ENCODE measurements at regions not wholly inside any gene's neighbourhood (a gene's known extent, or its start where the extent isn't known, plus 50 kb on each side); places are given as distances from the start of the nearest gene placed in this dataset.

GRCh38 chr6:106829451-106829850 is 145.1 kb downstream of the CD24 start:
- no TSS peak for BruUV-seq (replicated peaks)
- Histone ChIP-seq H3K36me3 (ENCODE audit: control insufficient read depth in 1 of 2, insufficient read depth in 2 of 2, low read length in 2 of 2) (no peaks in the 10 kb centered on the region), H2AFZ (ENCODE audit: low read depth, low read length, poor library complexity, severe bottlenecking) (no peak overlapping the region), H3K79me2 (ENCODE audit: insufficient read depth, low read length) (no peaks in the 10 kb centered on the region), H3K27me3 (ENCODE audit: insufficient read depth, low read length) (no peaks in the 10 kb centered on the region), H3K9me2 (ENCODE audit: insufficient read depth) (no peaks in the 10 kb centered on the region), H3K27ac (ENCODE audit: low read depth, low read length) (no peak overlapping the region), H3K9me3 (ENCODE audit: control insufficient read depth in 1 of 2, insufficient read depth in 1 of 2, low read depth in 1 of 2, low read length in 2 of 2) (no peaks in the 10 kb centered on the region), H3K4me2 (ENCODE audit: low read length) (no peak overlapping the region), H3K9ac (ENCODE audit: low read length) (no peak overlapping the region), H3K4me3 (replicated peaks in 1 of 2; ENCODE audit: low read depth in 1 of 2, low read length in 2 of 2) (no peak overlapping the region), H3K4me1 (ENCODE audit: control insufficient read depth in 1 of 2, insufficient read depth in 2 of 2, low read length in 2 of 2) (no peaks in the 10 kb centered on the region), H4K20me1 (ENCODE audit: insufficient read depth) (no peaks in the 10 kb centered on the region)
- CTCF ChIA-PET: no interaction called here
- POLR2A ChIA-PET: no interaction called here
- intact Hi-C loops (cut with micrococcal nuclease): no loop called here
- no peak for ATAC-seq
- no peak for DNase-seq (ENCODE audit: low read depth, low spot score)
- RAD21 ChIA-PET (ENCODE audit: low non-redundant PET in 1 of 2, low total read pairs in 2 of 2, uncharacterized antibody in 2 of 2, unreplicated experiment in 2 of 2): no interaction called here
- no peak for TF ChIP-seq RAD21 (IDR thresholded peaks at IDR 0.05; ENCODE audit: low read depth)
- TF ChIP-seq MAX (IDR thresholded peaks at IDR 0.05): no peak

GRCh38 chr6:106827081-106827480 is 147.4 kb downstream of the CD24 start:
- H3K9ac ChIP-seq (ENCODE audit: low read length): no peak overlapping the region
- RAD21 ChIA-PET (ENCODE audit: low non-redundant PET in 1 of 2, low total read pairs in 2 of 2, uncharacterized antibody in 2 of 2, unreplicated experiment in 2 of 2): no interaction called here
- no peak overlapping the region for H3K4me2 ChIP-seq (ENCODE audit: low read length)
- ATAC-seq (no peak), DNase-seq (ENCODE audit: low read depth, low spot score) (no peak)
- no peaks in the 10 kb centered on the region for H3K4me1 ChIP-seq (ENCODE audit: control insufficient read depth in 1 of 2, insufficient read depth in 2 of 2, low read length in 2 of 2)
- H4K20me1 ChIP-seq (ENCODE audit: insufficient read depth): no peaks in the 10 kb centered on the region
- H3K27me3 ChIP-seq (ENCODE audit: insufficient read depth, low read length): no peaks in the 10 kb centered on the region
- POLR2A ChIA-PET: no interaction called here
- no peak overlapping the region for H2AFZ ChIP-seq (ENCODE audit: low read depth, low read length, poor library complexity, severe bottlenecking)
- CTCF ChIA-PET: no interaction called here
- no peaks in the 10 kb centered on the region for H3K9me3 ChIP-seq (ENCODE audit: control insufficient read depth in 1 of 2, insufficient read depth in 1 of 2, low read depth in 1 of 2, low read length in 2 of 2)
- TF ChIP-seq SRF (IDR thresholded peaks at IDR 0.05; ENCODE audit: low read depth) (no peak), POLR2AphosphoS5 (IDR thresholded peaks at IDR 0.05; ENCODE audit: low read depth, low read length) (no peak), RAD21 (IDR thresholded peaks at IDR 0.05; ENCODE audit: low read depth) (no peak), CBX3 (IDR thresholded peaks at IDR 0.05; ENCODE audit: low read depth) (no peak), YY1 (IDR thresholded peaks at IDR 0.05; ENCODE audit: extremely low read depth, insufficient replicate concordance, low read depth, low read length) (no peak), EGR1 (IDR thresholded peaks at IDR 0.05; ENCODE audit: low read depth) (no peak), ZBTB33 (IDR thresholded peaks at IDR 0.05; ENCODE audit: extremely low read depth, insufficient replicate concordance, low read length) (no peak), CTCF (IDR thresholded peaks at IDR 0.05 in 2 of 3, conservative IDR thresholded peaks at IDR 0.05 in 1 of 3; ENCODE audit: borderline replicate concordance in 1 of 3, insufficient read depth in 1 of 3, low read depth in 2 of 3, low read length in 2 of 3) (no peak), POLR2A (IDR thresholded peaks at IDR 0.05; ENCODE audit: borderline replicate concordance, extremely low read depth, insufficient read depth, insufficient read length) (no peak), EZH2 (IDR thresholded peaks at IDR 0.05) (no peak), FOSL1 (IDR thresholded peaks at IDR 0.05; ENCODE audit: low read depth) (no peak), EZH2phosphoT487 (IDR thresholded peaks at IDR 0.05; ENCODE audit: borderline replicate concordance) (no peak), SIN3A (IDR thresholded peaks at IDR 0.05; ENCODE audit: low read depth) (no peak), ZNF274 (IDR thresholded peaks at IDR 0.05; ENCODE audit: low read depth, low read length) (no peak), ATF3 (IDR thresholded peaks at IDR 0.05) (no peak), CEBPB (IDR thresholded peaks at IDR 0.05; ENCODE audit: low read depth) (no peak)
- BruUV-seq (replicated peaks): no TSS peak
- no peaks in the 10 kb centered on the region for H3K79me2 ChIP-seq (ENCODE audit: insufficient read depth, low read length)
- H3K36me3 ChIP-seq (ENCODE audit: control insufficient read depth in 1 of 2, insufficient read depth in 2 of 2, low read length in 2 of 2): no peaks in the 10 kb centered on the region
- H3K9me2 ChIP-seq (ENCODE audit: insufficient read depth): no peaks in the 10 kb centered on the region
- H3K4me3 ChIP-seq (replicated peaks in 1 of 2; ENCODE audit: low read depth in 1 of 2, low read length in 2 of 2): no peak overlapping the region
- intact Hi-C loops (cut with micrococcal nuclease): no loop called here
- no peak overlapping the region for H3K27ac ChIP-seq (ENCODE audit: low read depth, low read length)
